HG03558 (cell line): ENCODE measurements at regions not wholly inside any gene's neighbourhood (a gene's known extent, or its start where the extent isn't known, plus 50 kb on each side); places are given as distances from the start of the nearest gene placed in this dataset.

ENCODE experiments used
- ATAC-seq: cut with Tn5 transposase; IDR thresholded peaks from one replicate; pipeline ENCODE4 v1.9.1; 2021; ENCODE audit warnings: moderate number of reproducible peaks; ENCODE audit not compliant: unreplicated experiment; ENCODE audit errors: extremely low read depth

DNA sequence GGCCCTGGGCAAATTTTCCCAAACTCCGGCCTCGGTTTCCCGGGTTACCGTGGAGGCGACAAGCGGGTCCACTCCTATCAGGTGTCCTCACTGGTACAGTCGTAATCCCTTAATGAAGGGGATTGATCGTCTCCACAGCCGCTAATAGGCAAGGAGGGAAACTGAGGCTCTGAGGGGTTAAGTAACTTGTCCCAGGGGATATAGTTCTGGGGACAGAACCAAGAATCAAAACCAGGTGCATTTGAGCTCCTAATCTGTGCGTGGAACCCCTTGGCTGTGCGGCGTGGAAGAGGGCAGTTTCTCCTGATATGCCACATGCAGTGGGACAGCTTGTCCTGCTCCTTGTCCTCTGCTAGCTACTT, 157.2 kb downstream of the CYRIA start:
- ATAC-seq, result no peak

DNA sequence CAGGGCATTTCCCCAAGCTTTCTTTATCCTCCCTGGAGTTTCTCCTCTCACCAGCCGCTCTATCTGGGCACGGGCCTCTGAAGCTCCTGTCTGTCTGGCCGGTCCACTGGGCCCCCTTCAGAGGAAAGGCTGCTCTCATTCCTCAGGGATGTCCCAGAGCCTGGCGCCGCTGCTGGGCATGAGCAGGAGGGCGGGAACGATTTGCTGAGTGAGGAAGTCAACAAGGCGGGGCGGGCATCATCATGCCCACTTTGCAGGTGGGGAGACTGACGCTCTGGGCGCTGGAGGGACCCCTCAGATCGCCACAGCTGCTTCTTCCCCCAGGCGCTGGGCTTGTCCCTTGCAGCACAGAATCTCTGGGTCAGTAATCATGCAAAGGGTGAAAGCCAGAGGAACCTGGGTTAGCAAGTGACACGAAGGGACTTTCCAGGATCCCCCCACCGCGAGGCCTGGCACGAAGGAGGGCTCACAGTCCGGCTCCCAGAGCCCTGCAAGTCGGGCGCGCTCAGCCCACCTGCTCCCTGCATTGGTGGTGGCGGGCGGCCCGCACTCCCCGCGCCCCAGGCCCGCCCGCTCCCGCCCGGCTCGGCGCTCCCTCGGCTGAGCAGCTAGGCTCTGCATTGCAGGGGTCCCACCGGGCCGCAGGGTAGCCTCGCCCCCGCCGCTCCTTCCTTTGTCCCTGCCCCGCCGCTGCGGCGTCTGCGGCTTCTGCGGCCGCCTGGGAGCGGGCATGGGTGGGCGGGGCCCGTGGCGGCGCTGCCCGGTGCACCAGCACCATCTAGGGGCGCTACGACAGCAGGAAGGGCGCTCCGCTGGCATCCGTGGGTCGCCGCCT, 157.8 kb downstream of the CYRIA start:
- no peak for ATAC-seq

DNA sequence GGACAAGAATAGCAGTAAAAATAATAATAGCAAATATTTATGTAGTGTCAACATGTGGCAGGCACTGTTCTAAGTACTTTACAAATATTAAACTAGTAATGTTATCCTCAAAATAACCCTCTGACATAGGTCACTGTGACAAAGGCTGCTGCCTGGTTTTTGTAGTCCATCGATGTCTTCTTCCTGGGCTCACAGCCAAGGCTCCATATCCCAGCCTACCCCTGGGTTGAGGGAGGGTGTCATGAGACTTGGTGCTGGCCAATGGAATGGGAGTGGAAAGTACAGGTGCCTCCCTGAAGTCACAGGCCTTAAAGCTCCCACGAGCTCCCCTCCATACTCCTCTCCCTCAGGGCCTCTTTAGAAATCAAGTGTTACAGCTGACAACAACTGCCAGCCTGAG, 159.3 kb downstream of the CYRIA start:
- ATAC-seq, result no peak

DNA sequence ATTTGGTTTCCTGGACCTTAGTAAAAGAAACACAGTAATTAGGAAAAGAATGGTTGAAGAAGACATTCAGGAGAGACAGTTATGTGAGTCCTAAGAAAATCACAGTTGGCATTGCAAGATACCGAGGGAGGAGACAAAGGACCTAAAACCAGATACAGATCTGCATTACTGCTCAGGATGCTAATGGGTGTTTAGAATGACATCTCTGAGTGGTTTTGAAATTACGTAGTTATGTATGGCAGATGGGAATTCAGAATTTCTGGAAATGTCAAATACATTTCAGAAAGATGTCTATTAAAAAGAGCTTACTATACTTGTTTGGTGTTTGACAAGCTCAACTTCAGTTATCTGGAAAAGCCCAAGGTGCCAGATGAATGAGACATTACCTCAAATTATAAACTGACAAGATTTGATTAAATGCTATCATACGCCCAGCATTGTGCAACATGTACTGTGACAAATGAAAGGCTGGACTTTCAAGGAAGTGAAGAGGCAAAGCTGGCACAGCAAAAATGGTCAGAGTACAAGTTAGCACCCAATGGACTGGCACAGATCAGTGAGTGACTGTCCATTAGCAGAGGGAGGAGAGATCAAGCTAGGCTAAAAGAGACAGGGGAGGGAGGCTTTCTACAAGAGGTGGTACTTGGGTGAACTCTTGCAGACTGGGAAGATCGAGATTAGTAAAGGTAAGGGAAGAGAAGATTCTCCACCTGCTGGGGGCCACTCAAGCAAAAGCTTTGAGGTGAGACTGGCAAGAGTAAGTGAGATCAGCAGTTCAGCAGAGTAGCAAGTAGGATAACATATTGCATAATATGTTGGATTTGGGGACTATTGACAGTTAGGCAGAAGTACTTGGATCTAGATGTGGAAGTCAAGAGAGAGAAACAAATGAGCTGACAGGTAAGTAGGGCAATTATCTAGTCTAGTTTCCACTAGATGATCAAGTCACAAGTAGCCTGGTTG, 168.9 kb downstream of the CYRIA start:
- ATAC-seq, result no peak

DNA sequence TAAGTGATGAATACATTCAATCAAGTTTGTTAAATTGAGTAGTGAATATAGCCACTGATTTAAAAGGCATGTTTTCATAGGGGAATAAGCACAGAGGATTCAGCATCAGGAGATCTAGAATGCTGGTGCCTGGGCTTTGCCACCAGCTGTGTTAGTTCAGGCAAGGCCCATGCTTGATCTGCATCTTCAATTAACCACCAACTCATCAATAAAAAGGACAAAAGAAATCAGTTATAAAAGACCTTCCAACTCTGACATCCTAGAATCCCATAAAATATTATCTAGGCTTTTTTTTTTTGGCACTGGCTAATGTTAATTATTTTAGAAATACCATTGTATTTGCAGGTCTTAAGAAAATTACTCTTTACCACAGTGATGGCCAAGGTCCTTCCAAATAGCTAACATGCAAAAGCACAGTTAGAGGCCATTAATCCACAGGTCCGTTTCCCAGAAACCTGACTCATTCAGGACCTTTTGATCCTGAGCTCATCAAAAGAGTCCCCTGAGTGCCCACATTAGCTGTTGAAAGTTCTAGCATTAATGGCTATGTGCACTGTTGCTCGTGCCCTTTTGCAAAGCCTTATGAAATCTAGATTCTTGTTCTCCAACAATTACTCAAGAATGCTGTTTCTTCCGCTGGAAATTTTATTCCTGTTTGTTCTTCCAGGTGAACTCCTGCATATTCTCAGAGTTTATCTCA, 170.0 kb downstream of the CYRIA start:
- ATAC-seq, result no peak

DNA sequence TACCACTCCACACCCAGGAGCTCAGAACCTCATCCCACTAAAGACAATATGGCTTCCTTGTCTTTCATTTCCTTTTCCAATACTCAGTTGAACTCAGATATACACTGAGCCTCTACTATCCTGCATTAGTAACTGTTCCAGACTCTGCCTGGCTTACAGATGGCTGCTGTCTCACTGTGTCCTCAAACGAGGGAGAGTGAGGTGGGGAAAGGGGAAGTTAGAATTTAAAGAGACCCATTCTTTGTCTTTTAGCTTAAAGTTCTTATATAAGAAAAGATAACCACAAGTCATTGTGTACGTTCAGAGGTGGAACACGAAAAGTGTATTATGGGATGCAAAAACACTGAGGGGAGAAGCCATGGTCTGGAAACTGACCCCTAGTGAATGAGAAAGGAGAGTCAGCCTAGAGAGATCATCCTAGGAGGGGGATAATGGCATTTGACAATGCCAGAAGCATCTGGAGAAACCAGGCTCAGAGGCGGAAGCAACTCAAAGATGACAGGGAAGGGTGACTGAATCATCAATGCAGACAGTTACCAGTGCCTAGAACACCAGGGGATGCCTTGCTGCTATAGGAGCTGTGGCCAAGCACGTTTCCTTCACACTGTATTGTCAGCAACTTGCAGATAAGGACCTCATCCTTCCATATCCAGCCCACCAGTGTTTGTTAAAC, 170.7 kb downstream of the CYRIA start:
- ATAC-seq, result no peak

DNA sequence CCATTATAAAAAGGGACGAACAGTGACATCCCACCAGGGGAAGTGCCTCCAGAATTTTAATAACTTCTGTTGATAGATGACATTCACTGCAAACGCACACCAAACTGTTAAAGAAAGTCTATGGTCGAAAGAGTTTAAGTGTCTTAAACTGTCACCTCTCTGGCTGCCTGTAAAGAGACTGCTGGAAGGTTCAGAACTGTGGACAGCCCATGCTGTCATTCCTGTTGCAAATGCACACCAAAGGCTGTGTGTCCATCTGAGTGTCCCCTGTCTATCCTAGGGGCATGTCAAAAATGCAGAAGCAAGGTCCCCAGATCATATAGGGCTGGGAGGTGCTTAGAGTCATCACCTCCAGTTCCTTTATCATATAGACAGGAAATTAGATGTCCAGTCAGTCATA, 171.8 kb downstream of the CYRIA start:
- ATAC-seq, result no peak

DNA sequence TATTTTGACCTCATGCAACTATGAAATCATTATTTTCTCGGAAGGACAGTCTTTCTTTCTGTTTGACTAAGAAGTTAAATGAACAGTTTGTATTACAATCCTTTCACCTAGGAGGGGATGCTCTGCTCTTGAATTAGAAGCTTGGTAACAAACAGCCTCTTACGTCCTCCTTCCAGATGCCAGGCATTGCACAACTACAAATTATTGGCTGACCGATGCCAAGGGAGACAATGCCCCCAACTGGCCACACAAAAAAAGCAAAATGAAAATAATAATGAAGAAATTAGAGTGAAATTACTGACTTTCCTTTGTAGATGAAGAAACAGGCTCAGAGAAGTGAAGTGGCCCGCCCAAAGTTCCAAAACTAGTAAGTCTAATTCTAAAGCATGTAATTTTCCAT, 177.9 kb downstream of the CYRIA start:
- no peak for ATAC-seq

DNA sequence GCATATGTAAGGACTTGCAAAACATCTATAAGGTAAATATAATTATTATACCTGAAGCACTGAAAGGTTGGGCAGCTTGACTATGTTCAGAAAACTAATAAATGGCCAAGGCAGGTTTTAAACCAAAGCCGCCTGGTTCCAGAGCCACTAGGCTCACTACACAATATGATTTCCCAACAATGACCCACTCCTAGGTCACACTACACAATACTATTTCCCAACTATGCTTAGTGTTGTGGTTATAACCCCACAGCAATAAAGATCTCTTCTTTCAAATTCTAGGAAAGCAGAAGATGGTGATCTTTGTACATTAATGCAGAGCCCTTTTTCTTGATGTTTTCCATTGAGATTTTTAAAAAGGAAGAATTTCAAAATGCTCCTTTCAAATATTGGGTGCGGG, 180.4 kb downstream of the CYRIA start:
- ATAC-seq, result no peak

DNA sequence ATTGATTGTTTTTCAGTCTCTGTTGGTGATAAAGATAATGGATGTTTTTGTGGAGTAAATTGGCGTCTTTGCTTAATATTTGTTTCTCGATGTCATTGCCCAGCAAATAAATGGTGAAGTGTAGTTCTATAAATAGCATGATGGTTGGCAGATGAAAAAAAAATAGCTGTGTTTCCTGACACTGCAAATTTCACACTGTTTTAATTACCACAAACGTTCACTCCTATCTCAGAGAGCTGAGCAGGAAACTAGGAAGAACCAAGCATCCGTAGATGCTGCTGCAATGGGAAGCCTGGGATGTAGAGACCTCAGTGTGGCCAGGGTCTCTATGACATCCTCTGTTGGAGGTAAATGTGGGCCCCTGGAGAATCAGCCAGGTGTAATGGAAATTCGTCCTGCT, 183.2 kb downstream of the CYRIA start:
- ATAC-seq, result no peak

DNA sequence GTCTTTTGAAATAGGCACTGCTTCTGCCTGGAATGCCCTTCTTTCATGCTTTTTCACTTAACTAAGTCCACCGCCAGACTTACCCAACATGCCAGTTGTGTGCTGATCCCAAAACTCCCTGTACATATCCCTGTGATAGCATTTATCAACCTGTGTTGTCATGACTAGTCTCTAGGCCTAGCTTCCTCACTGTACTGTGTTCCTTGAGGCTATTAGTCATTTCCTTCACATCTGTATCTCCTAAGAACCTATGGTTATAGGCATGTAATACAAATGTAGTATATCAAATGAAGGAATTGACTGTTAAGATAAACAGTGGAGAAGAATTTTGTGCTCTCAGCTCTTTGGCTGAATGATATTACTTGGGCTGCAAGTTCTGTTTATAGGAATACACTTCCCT, 184.3 kb downstream of the CYRIA start:
- ATAC-seq, result no peak

DNA sequence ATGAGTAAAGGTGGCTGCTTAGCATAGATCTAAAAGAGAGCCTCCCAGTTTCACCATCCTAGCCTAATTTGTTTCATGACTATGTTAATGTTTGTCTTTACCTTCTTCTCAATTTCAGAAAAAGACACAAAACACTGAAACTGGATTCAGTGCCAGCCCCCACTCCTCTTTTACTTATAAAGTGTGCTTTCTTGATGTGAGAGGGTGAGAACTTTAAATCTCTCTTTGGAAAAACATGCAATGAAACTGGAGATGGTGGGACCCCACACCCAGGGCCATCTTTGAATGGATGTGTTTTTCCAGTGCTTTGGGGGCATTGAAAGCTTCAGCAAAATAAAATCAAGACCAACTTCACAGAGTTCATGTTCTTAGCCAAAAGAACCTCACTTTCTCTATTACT, 185.9 kb downstream of the CYRIA start:
- ATAC-seq, result no peak

DNA sequence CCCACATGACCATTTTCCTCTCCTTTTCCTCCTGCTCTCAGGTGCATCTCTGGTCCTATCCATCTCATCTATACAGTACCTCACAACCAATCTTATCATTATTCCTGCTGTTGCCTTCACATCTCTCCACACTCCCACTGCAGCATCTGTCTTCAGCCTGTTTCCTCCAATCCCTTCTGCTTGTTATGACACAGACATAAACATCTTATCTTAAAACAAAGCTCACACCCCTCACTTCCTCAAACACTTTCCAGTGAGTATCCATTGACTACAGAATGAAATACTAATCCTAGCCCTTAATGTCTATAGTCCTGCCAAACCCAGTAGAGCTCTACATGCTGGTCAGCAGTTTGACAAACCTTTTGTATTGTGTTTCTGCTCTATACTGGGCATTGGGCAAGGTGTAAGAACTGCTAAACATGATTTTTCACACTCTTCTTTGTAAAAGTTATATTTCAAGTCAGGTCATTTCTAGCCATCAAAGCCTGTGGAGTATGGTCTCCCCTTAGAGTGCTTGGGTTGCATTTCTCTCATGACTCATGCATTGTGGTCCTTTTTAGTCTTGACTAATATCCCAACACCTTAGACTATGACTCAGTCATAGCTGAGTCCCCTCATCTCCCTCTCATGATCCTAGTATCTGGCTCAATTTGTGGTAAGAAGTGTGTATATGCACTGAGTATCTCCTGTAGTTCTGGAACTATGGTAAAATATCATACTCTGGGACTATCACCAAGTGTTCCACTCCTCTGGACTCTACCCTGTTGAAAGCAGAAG, 187.0 kb downstream of the CYRIA start:
- no peak for ATAC-seq

DNA sequence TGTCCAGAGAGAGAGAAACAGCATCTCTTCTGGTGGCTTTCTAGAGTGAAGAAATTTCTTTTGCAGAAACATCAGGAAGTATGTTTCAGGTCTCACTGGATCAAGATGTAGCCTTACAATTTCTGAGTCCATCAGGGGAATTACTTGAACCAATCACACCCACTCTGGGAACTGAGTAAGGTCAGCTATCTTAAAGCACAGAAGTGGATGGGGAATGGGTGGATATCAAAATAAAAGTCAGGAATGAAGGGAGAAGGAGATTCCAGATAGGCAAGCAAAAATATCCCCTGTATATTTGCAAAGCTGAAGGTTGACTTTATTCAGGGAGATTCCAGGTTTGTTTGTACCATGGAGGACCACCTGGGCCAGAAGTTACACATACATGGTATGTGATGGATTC, 188.0 kb downstream of the CYRIA start:
- no peak for ATAC-seq

DNA sequence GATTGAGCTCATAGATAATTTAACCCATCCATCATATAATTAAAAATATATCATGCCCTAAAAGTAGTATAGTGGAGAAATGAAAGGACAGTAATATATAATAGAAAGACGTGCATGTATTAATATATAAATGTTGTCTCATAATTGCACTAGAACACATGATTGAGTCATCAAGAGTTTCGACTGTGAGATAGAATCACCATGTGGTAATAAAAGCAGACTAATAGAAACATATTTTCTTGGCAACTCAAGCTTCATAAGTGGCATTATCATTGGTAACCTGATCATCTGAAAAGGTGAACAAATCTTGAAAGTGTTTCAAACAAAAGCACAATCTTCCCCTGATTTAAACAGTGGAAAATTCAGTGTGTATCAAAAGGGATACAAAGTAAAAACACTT, 188.8 kb downstream of the CYRIA start:
- no peak for ATAC-seq

DNA sequence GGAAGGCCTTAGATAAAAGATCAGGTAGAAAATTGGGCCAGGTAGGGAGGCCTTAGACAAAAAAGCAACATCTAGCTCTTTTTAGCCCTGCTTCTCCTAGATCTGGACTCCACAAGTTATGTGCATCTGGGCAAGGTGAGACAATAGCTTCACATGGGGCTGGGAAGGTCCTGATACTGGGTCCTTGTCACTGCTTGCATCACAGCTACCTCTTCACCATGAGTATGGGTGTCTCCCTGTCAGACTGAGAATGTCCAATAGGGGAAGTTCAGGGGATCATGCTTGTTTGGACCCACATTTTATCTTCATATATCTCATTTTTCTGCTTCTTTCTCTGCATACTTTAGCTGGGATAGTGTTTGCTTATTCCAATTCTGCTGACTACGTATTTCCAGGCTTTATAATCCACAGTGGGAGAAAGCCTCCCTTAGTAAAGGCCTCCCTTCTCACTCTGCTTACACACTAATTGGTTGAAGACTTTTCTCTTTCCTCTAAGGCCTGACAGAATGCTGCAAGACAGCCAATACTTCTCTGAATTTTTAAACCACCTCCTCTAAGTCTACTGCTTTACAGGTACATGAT, 189.6 kb downstream of the CYRIA start:
- ATAC-seq, result no peak

DNA sequence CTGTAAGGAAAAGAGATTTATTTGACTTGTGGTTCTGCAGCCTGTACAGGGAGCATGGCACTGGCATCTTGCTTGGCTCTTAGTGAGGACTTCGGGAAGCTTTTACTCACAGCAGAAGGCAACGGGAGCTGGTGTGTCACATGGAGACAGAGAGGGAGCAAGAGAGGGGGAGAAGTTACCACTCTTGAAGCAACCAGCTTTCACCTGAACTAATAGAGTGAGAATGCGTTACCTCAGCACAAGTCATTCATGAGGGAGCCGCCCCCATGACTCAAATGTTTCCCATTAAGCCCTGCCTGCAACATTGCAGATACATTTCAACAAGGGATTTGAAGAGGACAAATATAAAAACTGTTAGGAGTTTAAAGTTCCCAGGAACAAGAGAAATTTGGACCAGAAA, 190.0 kb downstream of the CYRIA start:
- ATAC-seq, result no peak

DNA sequence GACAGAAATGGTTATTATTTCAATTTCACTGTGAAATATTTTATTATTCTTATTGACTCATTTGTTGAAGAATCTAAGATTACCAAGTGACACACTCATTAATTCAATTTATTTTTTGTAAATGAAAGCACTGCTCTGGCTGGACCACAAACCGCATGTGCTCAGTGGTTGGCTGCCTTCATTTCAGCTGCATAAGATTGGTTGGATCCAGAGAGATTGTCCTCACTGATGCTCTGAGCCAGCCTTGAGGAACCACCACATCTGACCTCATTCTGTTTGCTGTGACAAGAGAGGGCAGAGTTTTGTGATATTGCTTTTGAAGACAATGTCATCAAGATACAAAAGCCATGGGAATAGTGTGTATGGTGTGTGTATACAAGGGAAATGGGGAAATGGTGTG, 192.1 kb downstream of the CYRIA start:
- ATAC-seq, result no peak

DNA sequence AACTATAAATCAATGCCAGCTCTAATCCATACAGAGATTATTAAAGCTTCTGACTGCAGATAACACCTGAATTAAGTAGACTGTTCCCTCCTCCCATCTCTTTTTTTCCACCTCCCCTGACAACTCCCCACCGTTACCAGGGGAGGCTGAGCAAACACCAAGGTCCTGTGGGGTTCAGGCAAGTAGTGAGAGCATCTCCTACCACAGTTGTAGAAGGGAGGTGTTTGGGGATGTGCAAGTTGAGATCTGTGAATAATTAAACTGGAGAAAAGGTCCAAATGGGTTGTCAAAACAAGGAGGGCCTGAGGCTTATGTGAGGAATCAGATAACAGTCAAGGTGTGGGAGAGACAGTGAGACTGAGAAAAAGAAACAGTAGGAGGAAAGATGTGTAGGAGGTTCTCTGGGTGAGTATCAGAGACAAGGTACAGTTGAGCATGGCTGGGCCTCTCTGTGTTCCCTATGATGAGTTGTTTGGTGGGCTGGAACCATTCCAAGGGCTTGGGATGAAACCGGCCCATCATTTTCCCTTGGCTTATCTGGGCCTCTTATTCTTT, 194.6 kb downstream of the CYRIA start:
- ATAC-seq, result no peak
